ENCODE measurements at regions not wholly inside any gene's neighbourhood (a gene's known extent, or its start where the extent isn't known, plus 50 kb on each side); places are given as distances from the start of the nearest gene placed in this dataset.
"Not testable (repeated sequence)": the region's sequence is repeated elsewhere in the genome, so short reads cannot be mapped to it uniquely, and the experiment has no call there.

GRCh38 chr2:118371515-118371914 is 283.2 kb downstream of the INSIG2 start:
- Mint-ChIP-seq H3K36me3 (no peaks in the 10 kb centered on the region), H3K27ac (no peak overlapping the region), H3K9me3 (no peaks in the 10 kb centered on the region), H3K27me3 (peaks cover 4% of the 10 kb centered on the region), H3K4me3 (no peak overlapping the region), H3K4me1 (no peaks in the 10 kb centered on the region)
- no peak for DNase-seq (ENCODE audit: low spot score in 2 of 2)
- ATAC-seq (ENCODE audit: low read depth) = no peak

- H3K4me1 Mint-ChIP-seq; H3K4me3 Mint-ChIP-seq; H3K9me3 Mint-ChIP-seq; ATAC-seq (ENCODE audit: low read depth); DNase-seq (ENCODE audit: low spot score in 2 of 2); H3K27me3 Mint-ChIP-seq; H3K36me3 Mint-ChIP-seq; H3K27ac Mint-ChIP-seq: not testable (repeated sequence)
These were observed 281.2 kb downstream of the INSIG2 start for GRCh38 chr2:118369521-118369920.

- H3K4me3 Mint-ChIP-seq = no peak overlapping the region
- peaks cover 9% of the 10 kb centered on the region for H3K9me3 Mint-ChIP-seq
- H3K36me3 Mint-ChIP-seq = no peaks in the 10 kb centered on the region
- H3K27ac Mint-ChIP-seq = no peak overlapping the region
- H3K27me3 Mint-ChIP-seq = peaks cover 4% of the 10 kb centered on the region
- no peak for ATAC-seq (ENCODE audit: low read depth)
- H3K4me1 Mint-ChIP-seq = no peaks in the 10 kb centered on the region
- no peak for DNase-seq (ENCODE audit: low spot score in 2 of 2)
These were observed 275.3 kb downstream of the INSIG2 start for GRCh38 chr2:118363604-118364003.

- Mint-ChIP-seq H3K4me1 (no peaks in the 10 kb centered on the region), H3K36me3 (no peaks in the 10 kb centered on the region), H3K4me3 (no peak overlapping the region), H3K27me3 (peaks cover 3% of the 10 kb centered on the region), H3K9me3 (peaks cover 15% of the 10 kb centered on the region), H3K27ac (no peak overlapping the region)
- ATAC-seq (ENCODE audit: low read depth) (no peak), DNase-seq (ENCODE audit: low spot score in 2 of 2) (no peak)
These were observed 267.8 kb downstream of the INSIG2 start for GRCh38 chr2:118356051-118356450.

GRCh38 chr2:118351796-118352195 is 263.5 kb downstream of the INSIG2 start:
- Mint-ChIP-seq H3K4me1 (no peaks in the 10 kb centered on the region), H3K4me3 (no peak overlapping the region), H3K36me3 (no peaks in the 10 kb centered on the region), H3K27me3 (peaks cover 12% of the 10 kb centered on the region), H3K27ac (no peak overlapping the region), H3K9me3 (peaks cover 2% of the 10 kb centered on the region)
- ATAC-seq (ENCODE audit: low read depth) (no peak), DNase-seq (ENCODE audit: low spot score in 2 of 2) (no peak)

- ATAC-seq (ENCODE audit: low read depth) (no peak), DNase-seq (ENCODE audit: low spot score in 2 of 2) (no peak)
- no peak overlapping the region for H3K4me3 Mint-ChIP-seq
- no peaks in the 10 kb centered on the region for H3K36me3 Mint-ChIP-seq
- H3K27ac Mint-ChIP-seq = no peak overlapping the region
- H3K4me1 Mint-ChIP-seq = no peaks in the 10 kb centered on the region
- H3K27me3 Mint-ChIP-seq = peaks cover 14% of the 10 kb centered on the region
- no peaks in the 10 kb centered on the region for H3K9me3 Mint-ChIP-seq
These were observed 262.4 kb downstream of the INSIG2 start for GRCh38 chr2:118350621-118351020.

- DNase-seq (ENCODE audit: low spot score in 2 of 2) = no peak
- no peak for ATAC-seq (ENCODE audit: low read depth)
- H3K4me1 Mint-ChIP-seq = no peaks in the 10 kb centered on the region
These were observed 261.1 kb downstream of the INSIG2 start for GRCh38 chr2:118349365-118349764.

DNA sequence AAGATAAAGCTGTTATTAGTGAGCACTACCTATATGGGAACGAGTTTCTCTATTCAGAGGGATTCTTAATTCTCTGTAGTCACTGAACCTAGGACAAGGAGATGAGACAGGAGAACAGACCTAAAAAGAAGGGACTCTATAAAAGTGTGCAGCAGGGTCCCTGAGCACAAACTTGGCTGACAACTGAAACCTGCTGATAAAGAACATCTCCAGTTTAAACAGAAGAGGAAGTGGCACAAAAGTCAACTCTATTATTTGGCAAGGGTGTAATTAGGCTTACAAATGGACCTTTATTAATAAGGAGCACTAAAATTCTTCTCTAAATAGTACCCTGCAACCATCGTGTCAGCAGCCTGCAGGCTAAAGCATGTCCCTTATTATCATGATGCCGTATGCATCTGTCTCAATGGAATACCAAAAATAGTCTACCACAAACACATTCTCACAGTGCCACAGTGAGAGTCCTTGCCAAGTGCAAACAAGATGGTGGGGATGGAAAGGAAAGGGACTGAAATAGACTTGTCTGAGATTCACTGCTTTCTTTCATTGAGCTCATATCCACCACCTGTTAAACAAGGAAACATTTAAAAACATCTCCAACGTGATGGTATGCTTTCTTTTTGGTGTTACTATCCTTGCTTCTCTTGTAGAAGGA is 260.2 kb downstream of the INSIG2 start:
- Mint-ChIP-seq H3K27me3 (peaks cover 18% of the 10 kb centered on the region), H3K4me3 (no peak overlapping the region)
- ATAC-seq (ENCODE audit: low read depth) = no peak

More at GRCh38 chr2:118349365-118349764, 261.1 kb downstream of the INSIG2 start:
- no peaks in the 10 kb centered on the region for H3K9me3 Mint-ChIP-seq
- no peak overlapping the region for H3K27ac Mint-ChIP-seq
- peaks cover 18% of the 10 kb centered on the region for H3K27me3 Mint-ChIP-seq
- no peaks in the 10 kb centered on the region for H3K36me3 Mint-ChIP-seq
- H3K4me3 Mint-ChIP-seq = no peak overlapping the region

DNA sequence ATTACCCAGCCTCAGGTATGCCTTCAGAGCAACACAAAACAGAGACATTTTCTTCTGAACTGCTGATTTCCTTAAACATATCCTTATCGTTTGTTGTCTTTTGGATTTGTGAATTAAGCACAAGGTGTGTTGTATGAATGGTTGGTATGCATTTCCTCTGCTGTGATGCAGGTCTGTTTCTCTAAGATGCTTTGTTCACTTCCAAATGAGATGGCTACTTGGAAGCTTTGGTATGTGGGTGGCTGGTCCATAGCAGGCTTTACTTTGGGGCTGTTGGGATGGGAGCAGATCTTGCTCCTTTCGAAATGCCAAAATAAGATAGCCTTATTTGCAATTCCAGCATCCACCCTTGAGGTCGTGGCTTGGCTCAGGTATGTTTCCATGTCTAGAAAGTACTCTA is 257.2 kb downstream of the INSIG2 start:
- DNase-seq (ENCODE audit: low spot score in 2 of 2) (no peak), ATAC-seq (ENCODE audit: low read depth) (no peak)
- Mint-ChIP-seq H3K36me3 (no peaks in the 10 kb centered on the region), H3K9me3 (no peaks in the 10 kb centered on the region), H3K4me3 (no peak overlapping the region), H3K4me1 (no peaks in the 10 kb centered on the region), H3K27ac (no peak overlapping the region), H3K27me3 (peaks cover 12% of the 10 kb centered on the region)

More for the DNA sequence above, 260.2 kb downstream of the INSIG2 start:
- H3K4me1 Mint-ChIP-seq = no peaks in the 10 kb centered on the region
- H3K9me3 Mint-ChIP-seq = no peaks in the 10 kb centered on the region
- H3K36me3 Mint-ChIP-seq = no peaks in the 10 kb centered on the region
- DNase-seq (ENCODE audit: low spot score in 2 of 2) = no peak
- H3K27ac Mint-ChIP-seq = no peak overlapping the region

DNA sequence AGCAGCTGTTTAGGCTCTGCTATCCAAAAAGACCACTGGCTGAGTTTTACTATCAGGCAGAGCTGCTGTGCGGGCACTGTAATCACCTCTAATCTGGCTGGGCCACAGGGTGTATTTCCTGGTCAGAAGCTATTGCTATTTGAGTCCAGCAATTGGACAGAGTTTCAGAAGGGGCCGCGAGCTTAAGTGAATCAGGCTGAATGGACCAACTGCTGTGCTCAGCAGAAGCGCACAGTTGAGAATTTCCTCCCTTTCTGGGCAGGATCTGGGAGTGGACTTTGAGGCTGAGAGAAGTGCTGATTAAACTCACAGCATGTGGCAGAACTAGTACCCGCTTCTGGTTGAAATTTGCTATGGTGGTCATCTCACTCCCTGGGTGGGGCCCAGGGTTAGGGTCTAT is 251.8 kb downstream of the INSIG2 start:
- no peaks in the 10 kb centered on the region for H3K4me1 Mint-ChIP-seq
- peaks cover 2% of the 10 kb centered on the region for H3K27me3 Mint-ChIP-seq
- ATAC-seq (ENCODE audit: low read depth) = no peak
- DNase-seq (ENCODE audit: low spot score in 2 of 2) = no peak
- no peaks in the 10 kb centered on the region for H3K36me3 Mint-ChIP-seq
- no peak overlapping the region for H3K27ac Mint-ChIP-seq
- H3K9me3 Mint-ChIP-seq = peaks cover 10% of the 10 kb centered on the region
- no peak overlapping the region for H3K4me3 Mint-ChIP-seq

DNA sequence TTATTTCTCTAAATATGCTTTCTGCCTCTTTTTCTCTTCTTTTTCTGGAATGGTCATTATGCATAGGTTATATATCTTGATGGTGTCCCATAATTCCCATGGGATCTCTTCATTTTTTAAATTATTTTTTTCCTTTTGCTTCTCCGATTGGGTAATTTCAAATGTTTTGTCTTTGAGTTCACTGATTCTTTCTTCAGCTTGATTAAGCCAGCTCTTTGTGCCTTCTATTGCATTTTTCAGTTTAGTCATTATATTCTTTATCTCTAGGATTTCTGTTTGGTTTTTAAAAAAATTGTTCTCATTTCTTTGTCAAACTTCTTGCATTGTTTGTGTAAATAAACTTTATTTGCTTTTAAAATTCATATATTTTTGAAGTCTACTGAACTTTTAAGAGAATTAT is 251.1 kb downstream of the INSIG2 start:
- Mint-ChIP-seq H3K27me3 (peaks cover 2% of the 10 kb centered on the region), H3K4me3 (no peak overlapping the region), H3K4me1 (no peaks in the 10 kb centered on the region), H3K36me3 (no peaks in the 10 kb centered on the region), H3K9me3 (peaks cover 10% of the 10 kb centered on the region), H3K27ac (no peak overlapping the region)
- ATAC-seq (ENCODE audit: low read depth) (no peak), DNase-seq (ENCODE audit: low spot score in 2 of 2) (no peak)

- peaks cover 8% of the 10 kb centered on the region for H3K27me3 Mint-ChIP-seq
- H3K27ac Mint-ChIP-seq = no peak overlapping the region
- peaks cover 7% of the 10 kb centered on the region for H3K9me3 Mint-ChIP-seq
These were observed 245.4 kb downstream of the INSIG2 start for GRCh38 chr2:118333664-118334063.

GRCh38 chr2:118325321-118325955 is 237.2 kb downstream of the INSIG2 start:
- Mint-ChIP-seq H3K4me3 (no peak overlapping the region), H3K27ac (no peak overlapping the region), H3K36me3 (no peaks in the 10 kb centered on the region), H3K27me3 (peaks cover 14% of the 10 kb centered on the region), H3K4me1 (no peaks in the 10 kb centered on the region), H3K9me3 (peaks cover 4% of the 10 kb centered on the region)
- no peak for ATAC-seq (ENCODE audit: low read depth)
- no peak for DNase-seq (ENCODE audit: low spot score in 2 of 2)

More at GRCh38 chr2:118333664-118334063, 245.4 kb downstream of the INSIG2 start:
- DNase-seq (ENCODE audit: low spot score in 2 of 2) (no peak), ATAC-seq (ENCODE audit: low read depth) (no peak)
- Mint-ChIP-seq H3K4me3 (no peak overlapping the region), H3K36me3 (no peaks in the 10 kb centered on the region), H3K4me1 (no peaks in the 10 kb centered on the region)

GRCh38 chr2:118322406-118322805 is 234.1 kb downstream of the INSIG2 start:
- Mint-ChIP-seq H3K9me3 (peaks cover 4% of the 10 kb centered on the region), H3K4me3 (no peak overlapping the region), H3K27ac (no peak overlapping the region), H3K27me3 (peaks cover 13% of the 10 kb centered on the region), H3K36me3 (no peaks in the 10 kb centered on the region), H3K4me1 (no peaks in the 10 kb centered on the region)
- no peak for DNase-seq (ENCODE audit: low spot score in 2 of 2)
- no peak for ATAC-seq (ENCODE audit: low read depth)

Data from memory B cell (primary cell).